ENCODE measurements at regions not wholly inside any gene's neighbourhood (a gene's known extent, or its start where the extent isn't known, plus 50 kb on each side); places are given as distances from the start of the nearest gene placed in this dataset.

DNA sequence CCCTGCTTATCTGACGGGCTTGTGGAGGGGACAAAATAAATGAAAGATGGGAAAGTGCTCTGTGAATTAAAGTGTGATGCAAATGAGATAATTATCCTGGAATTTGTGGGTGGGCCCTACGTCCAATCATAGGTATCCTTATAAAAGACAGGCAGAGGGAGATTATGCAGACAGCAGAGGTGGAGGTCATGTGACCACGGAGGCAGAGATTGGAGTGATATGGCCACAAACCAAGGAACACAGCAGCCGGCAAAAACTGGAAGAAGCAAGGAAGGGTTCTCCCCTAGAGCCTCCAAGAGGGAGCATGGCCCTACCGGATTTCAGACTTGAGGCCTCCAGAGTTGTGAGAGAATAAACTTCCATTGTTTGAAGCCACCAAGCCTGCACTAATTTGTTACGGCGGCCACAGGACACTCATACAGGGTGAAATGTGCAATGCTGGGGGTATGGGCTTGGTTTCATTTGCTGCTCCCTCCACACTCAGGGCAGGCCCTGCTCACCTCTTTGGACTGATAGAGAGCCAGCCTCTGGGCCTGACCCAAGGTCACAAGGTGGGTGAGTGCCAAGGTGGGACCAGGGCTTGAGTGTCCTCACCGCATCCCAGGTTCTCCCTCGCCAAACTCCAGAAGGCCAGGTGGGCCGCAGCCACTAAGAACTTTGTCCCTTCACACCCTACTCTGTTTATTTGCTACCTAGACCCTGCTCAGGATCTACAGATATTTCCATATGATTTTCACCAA lies 149.6 kb upstream of the TNRC6C start:
- peaks cover 0 to 6% of the 10 kb centered on the region in 2 donors for H3K4me1 ChIP-seq (ENCODE audit: control insufficient read depth in 2 of 2, insufficient read depth in 1 of 2, low read depth in 1 of 2, low read length in 2 of 2)
- no peak overlapping the region for H2AK5ac ChIP-seq (ENCODE audit: low read depth, low read length)
- no peak overlapping the region for H2AFZ ChIP-seq (ENCODE audit: low read length)
- DNase-seq (ENCODE audit: low spot score): no peak
- H2BK5ac ChIP-seq (ENCODE audit: low read length): no peak overlapping the region
- H3K27me3 ChIP-seq (ENCODE audit: control insufficient read depth in 3 of 3, insufficient read depth in 3 of 3, low read depth in 1 of 3, low read length in 3 of 3): peaks cover 0 to 3% (median 2%) of the 10 kb centered on the region in 3 experiments
- no peaks in the 10 kb centered on the region for H3K79me1 ChIP-seq (ENCODE audit: low read depth, low read length)
- no peaks in the 10 kb centered on the region for H3K36me3 ChIP-seq (replicated peaks in 1 of 2; ENCODE audit: control insufficient read depth in 2 of 2, insufficient read depth in 2 of 2, low read length in 2 of 2)
- H2BK120ac ChIP-seq (ENCODE audit: low read depth, low read length): no peak overlapping the region
- no peak overlapping the region for H3K4ac ChIP-seq (ENCODE audit: low read length)
- H2BK15ac ChIP-seq (ENCODE audit: low read length): no peak overlapping the region
- no peak overlapping the region for H3K27ac ChIP-seq (replicated peaks; ENCODE audit: low read length)
- no peak overlapping the region for H3K23ac ChIP-seq (ENCODE audit: low read depth, low read length, poor library complexity)
- WGBS, 2 donors (ENCODE audit: extremely low coverage in 2 of 2, insufficient read length in 2 of 2, insufficient replicate concordance in 1 of 2): no CpG with 5 or more reads among the region's 10 CpGs
- no peaks in the 10 kb centered on the region for H3K9me3 ChIP-seq (replicated peaks in 1 of 2; ENCODE audit: control insufficient read depth in 2 of 2, insufficient read depth in 1 of 2, low read depth in 1 of 2, low read length in 2 of 2)
- H3K14ac ChIP-seq (ENCODE audit: low read length): no peak overlapping the region
- no peak overlapping the region for H3K9ac ChIP-seq (ENCODE audit: low read depth, low read length, poor library complexity)
- H4K91ac ChIP-seq (ENCODE audit: low read depth, low read length, poor library complexity): no peak overlapping the region
- H3K4me2 ChIP-seq (ENCODE audit: insufficient read depth, low read length, poor library complexity, severe bottlenecking): no peak overlapping the region
- no peak overlapping the region for H2BK12ac ChIP-seq (ENCODE audit: low read length)
- H4K8ac ChIP-seq (ENCODE audit: low read depth, low read length): no peak overlapping the region
- H3K18ac ChIP-seq (ENCODE audit: low read length): peak overlapping the region; percentile 39
- no peak overlapping the region for H3K4me3 ChIP-seq (ENCODE audit: low read length in 2 of 2)

DNA sequence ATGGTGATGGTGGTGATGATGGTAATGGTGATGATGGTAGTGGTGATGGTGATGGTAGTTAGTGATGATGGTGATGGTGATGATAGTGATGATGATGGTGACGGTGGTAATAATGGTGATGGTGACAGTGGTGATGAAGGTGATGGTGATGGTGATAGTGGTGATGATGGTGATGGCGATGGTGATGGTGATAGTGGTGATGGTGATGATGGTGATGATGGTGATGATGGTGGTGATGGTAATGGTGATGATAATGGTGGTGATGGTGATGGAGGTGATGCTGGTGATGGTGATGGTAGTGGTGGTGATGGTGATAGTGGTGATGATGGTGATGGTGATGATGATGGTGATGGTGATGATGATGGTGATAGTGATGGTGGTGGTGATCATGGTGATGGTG lies 148.7 kb upstream of the TNRC6C start:
- no peak overlapping the region for H3K23ac ChIP-seq (ENCODE audit: low read depth, low read length, poor library complexity)
- no peak overlapping the region for H3K4me2 ChIP-seq (ENCODE audit: insufficient read depth, low read length, poor library complexity, severe bottlenecking)
- no peak overlapping the region for H2BK12ac ChIP-seq (ENCODE audit: low read length)
- no peak overlapping the region for H3K4ac ChIP-seq (ENCODE audit: low read length)
- no peak overlapping the region for H2AK5ac ChIP-seq (ENCODE audit: low read depth, low read length)
- no peak for DNase-seq (ENCODE audit: low spot score)
- H4K91ac ChIP-seq (ENCODE audit: low read depth, low read length, poor library complexity): no peak overlapping the region
- H2AFZ ChIP-seq (ENCODE audit: low read length): no peak overlapping the region
- no CpG with 5 or more reads among the region's 2 CpGs for WGBS, 2 donors (ENCODE audit: extremely low coverage in 2 of 2, insufficient read length in 2 of 2, insufficient replicate concordance in 1 of 2)
- no peak overlapping the region for H2BK5ac ChIP-seq (ENCODE audit: low read length)
- no peak overlapping the region for H3K4me3 ChIP-seq (ENCODE audit: low read length in 2 of 2)
- no peak overlapping the region for H4K8ac ChIP-seq (ENCODE audit: low read depth, low read length)
- no peaks in the 10 kb centered on the region for H3K36me3 ChIP-seq (replicated peaks in 1 of 2; ENCODE audit: control insufficient read depth in 2 of 2, insufficient read depth in 2 of 2, low read length in 2 of 2)
- H3K9me3 ChIP-seq (replicated peaks in 1 of 2; ENCODE audit: control insufficient read depth in 2 of 2, insufficient read depth in 1 of 2, low read depth in 1 of 2, low read length in 2 of 2): no peaks in the 10 kb centered on the region
- no peak overlapping the region for H3K18ac ChIP-seq (ENCODE audit: low read length)
- H3K27me3 ChIP-seq (ENCODE audit: control insufficient read depth in 3 of 3, insufficient read depth in 3 of 3, low read depth in 1 of 3, low read length in 3 of 3): peaks cover 0 to 2% (median 0%) of the 10 kb centered on the region in 3 experiments
- no peaks in the 10 kb centered on the region for H3K79me1 ChIP-seq (ENCODE audit: low read depth, low read length)
- H3K27ac ChIP-seq (replicated peaks; ENCODE audit: low read length): no peak overlapping the region
- no peak overlapping the region for H3K14ac ChIP-seq (ENCODE audit: low read length)
- no peaks in the 10 kb centered on the region for H3K4me1 ChIP-seq (ENCODE audit: control insufficient read depth in 2 of 2, insufficient read depth in 1 of 2, low read depth in 1 of 2, low read length in 2 of 2)
- H3K9ac ChIP-seq (ENCODE audit: low read depth, low read length, poor library complexity): no peak overlapping the region
- no peak overlapping the region for H2BK120ac ChIP-seq (ENCODE audit: low read depth, low read length)
- H2BK15ac ChIP-seq (ENCODE audit: low read length): no peak overlapping the region

DNA sequence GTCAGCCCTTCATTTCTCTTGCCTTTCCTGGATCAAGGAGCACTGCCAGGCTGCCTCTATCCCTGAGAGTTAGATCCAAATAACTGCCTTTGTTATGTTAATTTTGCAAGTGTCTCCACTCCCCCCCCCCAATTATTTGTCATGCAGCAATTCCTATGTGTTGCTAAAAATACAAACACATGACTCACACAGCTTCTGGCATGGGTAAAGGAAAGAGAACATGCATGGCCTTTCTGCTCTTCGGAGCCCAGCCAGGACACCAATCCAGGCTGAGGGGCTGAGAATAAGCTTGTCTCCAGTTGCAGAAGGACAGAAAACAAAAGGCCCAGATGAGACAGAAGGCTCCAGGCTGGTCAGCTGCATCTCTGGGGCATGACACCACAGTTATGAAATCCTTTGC lies 148.0 kb upstream of the TNRC6C start:
- peaks cover 0 to 2% (median 0%) of the 10 kb centered on the region in 3 experiments for H3K27me3 ChIP-seq (ENCODE audit: control insufficient read depth in 3 of 3, insufficient read depth in 3 of 3, low read depth in 1 of 3, low read length in 3 of 3)

DNA sequence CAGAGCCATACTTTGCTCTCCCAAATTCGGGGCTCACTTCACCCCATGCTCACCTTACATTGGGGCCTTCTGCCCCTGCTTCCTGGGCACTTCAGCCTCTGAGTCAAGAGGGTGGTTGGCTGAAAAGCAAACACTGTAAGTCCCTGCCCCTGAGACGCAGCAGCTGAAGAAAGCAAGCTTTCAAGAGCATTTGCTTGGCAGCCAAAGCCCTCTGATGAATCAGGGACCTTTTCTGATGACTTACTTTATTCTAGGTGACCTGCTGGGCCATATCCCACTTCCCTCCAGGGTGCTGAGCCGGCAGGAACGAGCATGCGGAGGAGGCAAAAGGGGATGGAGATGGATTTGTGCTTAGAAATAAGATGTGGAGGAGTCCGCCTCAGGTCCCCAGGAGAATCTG lies 147.0 kb upstream of the TNRC6C start:
- WGBS, 2 donors (ENCODE audit: extremely low coverage in 2 of 2, insufficient read length in 2 of 2, insufficient replicate concordance in 1 of 2): no CpG with 5 or more reads among the region's 6 CpGs

More for the DNA sequence above, 148.0 kb upstream of the TNRC6C start:
- Histone ChIP-seq H2AK5ac (ENCODE audit: low read depth, low read length) (no peak overlapping the region), H3K4me2 (ENCODE audit: insufficient read depth, low read length, poor library complexity, severe bottlenecking) (no peak overlapping the region), H2AFZ (ENCODE audit: low read length) (no peak overlapping the region), H3K9me3 (replicated peaks in 1 of 2; ENCODE audit: control insufficient read depth in 2 of 2, insufficient read depth in 1 of 2, low read depth in 1 of 2, low read length in 2 of 2) (no peaks in the 10 kb centered on the region), H3K27ac (replicated peaks; ENCODE audit: low read length) (no peak overlapping the region), H3K14ac (ENCODE audit: low read length) (no peak overlapping the region), H3K9ac (ENCODE audit: low read depth, low read length, poor library complexity) (no peak overlapping the region), H2BK120ac (ENCODE audit: low read depth, low read length) (no peak overlapping the region), H2BK5ac (ENCODE audit: low read length) (no peak overlapping the region), H3K36me3 (replicated peaks in 1 of 2; ENCODE audit: control insufficient read depth in 2 of 2, insufficient read depth in 2 of 2, low read length in 2 of 2) (no peaks in the 10 kb centered on the region), H3K4ac (ENCODE audit: low read length) (no peak overlapping the region), H3K4me1 (ENCODE audit: control insufficient read depth in 2 of 2, insufficient read depth in 1 of 2, low read depth in 1 of 2, low read length in 2 of 2) (peaks cover 0 to 2% of the 10 kb centered on the region in 2 donors), H2BK12ac (ENCODE audit: low read length) (no peak overlapping the region), H4K8ac (ENCODE audit: low read depth, low read length) (no peak overlapping the region), H3K18ac (ENCODE audit: low read length) (no peak overlapping the region), H3K23ac (ENCODE audit: low read depth, low read length, poor library complexity) (no peak overlapping the region), H2BK15ac (ENCODE audit: low read length) (no peak overlapping the region), H4K91ac (ENCODE audit: low read depth, low read length, poor library complexity) (no peak overlapping the region), H3K4me3 (ENCODE audit: low read length in 2 of 2) (no peak overlapping the region), H3K79me1 (ENCODE audit: low read depth, low read length) (peaks cover 2% of the 10 kb centered on the region)
- WGBS, 2 donors (ENCODE audit: extremely low coverage in 2 of 2, insufficient read length in 2 of 2, insufficient replicate concordance in 1 of 2): no CpG with 5 or more reads among the region's 1 CpG
- DNase-seq (ENCODE audit: low spot score): no peak

More for the DNA sequence above, 147.0 kb upstream of the TNRC6C start:
- Histone ChIP-seq H2BK12ac (ENCODE audit: low read length) (no peak overlapping the region), H3K23ac (ENCODE audit: low read depth, low read length, poor library complexity) (no peak overlapping the region), H3K4ac (ENCODE audit: low read length) (no peak overlapping the region), H3K9me3 (replicated peaks in 1 of 2; ENCODE audit: control insufficient read depth in 2 of 2, insufficient read depth in 1 of 2, low read depth in 1 of 2, low read length in 2 of 2) (no peaks in the 10 kb centered on the region), H2AK5ac (ENCODE audit: low read depth, low read length) (peak overlapping the region; percentile 0), H3K4me1 (ENCODE audit: control insufficient read depth in 2 of 2, insufficient read depth in 1 of 2, low read depth in 1 of 2, low read length in 2 of 2) (peaks cover 0 to 5% of the 10 kb centered on the region in 2 donors), H3K9ac (ENCODE audit: low read depth, low read length, poor library complexity) (no peak overlapping the region), H2BK120ac (ENCODE audit: low read depth, low read length) (no peak overlapping the region), H4K91ac (ENCODE audit: low read depth, low read length, poor library complexity) (no peak overlapping the region), H3K18ac (ENCODE audit: low read length) (no peak overlapping the region), H2BK15ac (ENCODE audit: low read length) (no peak overlapping the region), H3K27ac (replicated peaks; ENCODE audit: low read length) (no peak overlapping the region), H3K4me3 (ENCODE audit: low read length in 2 of 2) (no peak overlapping the region), H2AFZ (ENCODE audit: low read length) (no peak overlapping the region), H3K4me2 (ENCODE audit: insufficient read depth, low read length, poor library complexity, severe bottlenecking) (no peak overlapping the region), H3K36me3 (replicated peaks in 1 of 2; ENCODE audit: control insufficient read depth in 2 of 2, insufficient read depth in 2 of 2, low read length in 2 of 2) (no peaks in the 10 kb centered on the region), H4K8ac (ENCODE audit: low read depth, low read length) (no peak overlapping the region), H3K14ac (ENCODE audit: low read length) (no peak overlapping the region), H2BK5ac (ENCODE audit: low read length) (no peak overlapping the region), H3K79me1 (ENCODE audit: low read depth, low read length) (peaks cover 2% of the 10 kb centered on the region), H3K27me3 (ENCODE audit: control insufficient read depth in 3 of 3, insufficient read depth in 3 of 3, low read depth in 1 of 3, low read length in 3 of 3) (peaks cover 0 to 2% (median 0%) of the 10 kb centered on the region in 3 experiments)
- DNase-seq (ENCODE audit: low spot score): no peak
